Activated CD8-positive, alpha-beta T cell treated with anti-CD3 and anti-CD28 coated beads for 36 hours (primary cell): ENCODE measurements at regions not wholly inside any gene's neighbourhood (a gene's known extent, or its start where the extent isn't known, plus 50 kb on each side); places are given as distances from the start of the nearest gene placed in this dataset.

ENCODE experiments used
- ATAC-seq: fragments of 200-7000 bp; cut with Tn5 transposase; one replicate; pipeline ENCODE4 v1.10.0; 2021; ENCODE audit warnings: mild to moderate bottlenecking, moderate library complexity
- CTCF ChIA-PET: fragments of 350-600 bp; sonication (Branson Sonifier 250); formaldehyde crosslinking; loops from one replicate; lab custom pipeline; 2021; ENCODE audit warnings: antibody characterized with exemption; lab: Charles Lee
- POLR2A ChIA-PET: fragments of 350-600 bp; sonication (Branson Sonifier 250); formaldehyde crosslinking; loops from one replicate; lab custom pipeline; 2021; ENCODE audit warnings: antibody characterized with exemption; lab: Charles Lee
- DNase-seq: peaks from one replicate; pipeline ENCODE4 v3.0.0-alpha.2; 2020
- H3K27ac Mint-ChIP-seq: one replicate; pipeline ENCODE4 v1.8.0; 2021; ENCODE audit warnings: mild to moderate bottlenecking, mixed read lengths
- H3K27me3 Mint-ChIP-seq: one replicate; pipeline ENCODE4 v1.8.0; 2021; ENCODE audit warnings: mixed read lengths
- H3K36me3 Mint-ChIP-seq: one replicate; pipeline ENCODE4 v1.8.0; 2021; ENCODE audit warnings: low read depth, mixed read lengths
- H3K4me1 Mint-ChIP-seq: one replicate; pipeline ENCODE4 v1.8.0; 2021; ENCODE audit warnings: low read depth, mixed read lengths
- H3K4me3 Mint-ChIP-seq: one replicate; pipeline ENCODE4 v1.8.0; 2021; ENCODE audit warnings: mild to moderate bottlenecking, moderate library complexity, mixed read lengths
- H3K9me3 Mint-ChIP-seq: one replicate; pipeline ENCODE4 v1.8.0; 2021; ENCODE audit warnings: mixed read lengths
- CTCF ChIP-seq: fragments of 200-600 bp; IDR thresholded peaks from one replicate; pipeline ENCODE4 v1.8.0; 2022; ENCODE audit warnings: antibody characterized with exemption, mild to moderate bottlenecking
- intact Hi-C: fragments of 100-400 bp; cut with micrococcal nuclease; formaldehyde crosslinking; loops from one replicate; pipeline ENCODE4 v1.10.0; 2022

DNA sequence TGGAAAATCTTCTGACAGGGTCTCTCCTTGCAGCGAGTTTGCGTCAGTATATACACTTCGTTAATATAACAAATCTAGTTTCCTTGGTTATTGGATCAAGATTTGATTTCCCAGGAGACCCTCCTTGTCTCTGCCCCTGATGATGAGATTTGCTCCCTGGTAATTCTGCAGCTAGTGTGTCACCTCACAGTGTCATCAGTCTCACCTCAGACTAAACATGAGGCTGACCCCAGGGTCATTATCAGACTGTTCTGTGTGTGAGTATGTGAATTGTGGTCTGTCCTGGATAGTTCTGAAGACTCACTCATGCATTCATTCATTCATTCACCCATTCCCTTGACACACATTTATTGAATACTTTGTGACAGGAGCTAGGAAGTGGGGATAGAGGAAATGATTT, 138.4 kb upstream of the CTTNBP2 start:
- Mint-ChIP-seq H3K36me3 (no peaks in the 10 kb centered on the region), H3K4me1 (no peaks in the 10 kb centered on the region), H3K9me3 (peaks cover 1% of the 10 kb centered on the region), H3K4me3 (no peak overlapping the region), H3K27me3 (no peaks in the 10 kb centered on the region), H3K27ac (no peak overlapping the region)
- DNase-seq (no peak), ATAC-seq (no peak)
- ChIA-PET CTCF (no interaction called here), POLR2A (no interaction called here)
- TF ChIP-seq CTCF: no peak
- intact Hi-C loops: no loop called here

DNA sequence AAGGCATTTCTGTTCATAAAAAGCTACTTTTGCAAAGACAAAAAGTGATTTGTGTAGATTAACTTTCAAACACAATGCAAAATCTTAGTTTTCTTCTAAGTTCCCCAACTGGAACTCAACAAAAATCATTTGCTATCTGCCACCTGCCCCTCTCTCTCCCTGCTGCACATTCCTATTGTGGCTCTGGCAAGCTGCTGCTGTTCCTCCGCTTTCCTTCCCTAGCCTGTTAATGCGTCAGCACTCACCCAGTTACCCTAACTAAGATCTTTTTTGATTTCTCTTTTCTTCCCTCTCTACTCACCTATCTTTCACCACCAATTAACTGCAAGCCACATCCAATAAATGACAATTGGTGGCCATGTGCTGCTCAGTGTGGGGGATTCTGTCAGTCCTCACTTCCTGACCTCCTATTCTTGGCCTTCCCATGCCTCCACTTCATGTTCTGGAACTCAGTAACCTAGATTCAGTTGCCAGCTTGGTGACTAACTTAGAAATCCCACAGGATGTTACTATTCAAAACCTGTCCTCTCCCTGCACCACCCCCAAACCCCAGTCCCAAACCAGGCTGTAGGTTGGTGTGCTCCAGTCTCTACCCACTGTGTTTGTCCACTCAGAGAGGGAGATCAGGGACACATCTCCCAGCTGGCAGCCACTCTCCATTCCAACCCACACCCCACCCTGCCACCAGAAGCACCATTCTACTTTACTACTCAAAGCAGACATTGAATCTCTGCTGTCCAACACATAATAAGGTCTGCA, 140.2 kb upstream of the CTTNBP2 start:
- intact Hi-C loops: no loop called here
- no peak for DNase-seq
- POLR2A ChIA-PET: no interaction called here
- Mint-ChIP-seq H3K4me3 (no peak overlapping the region), H3K36me3 (no peaks in the 10 kb centered on the region), H3K27ac (no peak overlapping the region), H3K9me3 (peaks cover 10% of the 10 kb centered on the region), H3K27me3 (no peaks in the 10 kb centered on the region), H3K4me1 (no peaks in the 10 kb centered on the region)
- no peak for TF ChIP-seq CTCF
- ATAC-seq: no peak
- CTCF ChIA-PET: interaction anchor here (1.1 kb wide), 1 partner anchor 8 kb away, joined by 3 read pairs; no protein-coding TSS in a partner anchor

DNA sequence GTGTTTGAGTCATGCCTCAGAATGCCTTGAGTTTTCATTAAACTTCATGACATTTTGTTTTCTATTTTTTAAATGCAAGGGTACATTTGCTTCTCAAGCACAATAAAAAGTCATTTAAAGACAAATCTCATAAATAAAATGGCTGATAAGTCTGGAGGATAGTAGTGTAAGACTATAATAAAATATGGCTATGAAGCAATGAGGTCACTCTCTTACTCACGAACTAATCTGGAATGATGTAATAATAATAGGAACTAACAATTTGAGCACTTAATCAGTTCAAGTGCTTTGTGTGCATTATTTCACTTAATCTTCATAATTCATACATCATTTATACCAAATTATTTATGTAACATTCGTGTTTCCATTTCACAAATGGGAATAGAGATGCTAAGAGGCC, 149.3 kb upstream of the CTTNBP2 start:
- intact Hi-C loops: no loop called here
- H3K27ac Mint-ChIP-seq: no peak overlapping the region
- TF ChIP-seq CTCF: no peak
- POLR2A ChIA-PET: no interaction called here
- CTCF ChIA-PET: interaction anchor here (1.2 kb wide), 1 partner anchor 10 kb away, joined by 3 read pairs; no protein-coding TSS in a partner anchor
- DNase-seq (no peak), ATAC-seq (no peak)
- H3K36me3 Mint-ChIP-seq: no peaks in the 10 kb centered on the region
- no peaks in the 10 kb centered on the region for H3K27me3 Mint-ChIP-seq
- H3K9me3 Mint-ChIP-seq: peaks cover 7% of the 10 kb centered on the region
- no peak overlapping the region for H3K4me3 Mint-ChIP-seq
- no peaks in the 10 kb centered on the region for H3K4me1 Mint-ChIP-seq

GRCh38 chr7:118026791-118027190, 153.6 kb upstream of the CTTNBP2 start:
- Mint-ChIP-seq H3K27me3 (no peaks in the 10 kb centered on the region), H3K36me3 (no peaks in the 10 kb centered on the region), H3K9me3 (no peaks in the 10 kb centered on the region), H3K4me3 (no peak overlapping the region), H3K4me1 (no peaks in the 10 kb centered on the region), H3K27ac (no peak overlapping the region)
- intact Hi-C loops: no loop called here
- DNase-seq (no peak), ATAC-seq (no peak)
- POLR2A ChIA-PET: no interaction called here
- no peak for TF ChIP-seq CTCF
- CTCF ChIA-PET: no interaction called here

- H3K27me3 Mint-ChIP-seq: peaks cover under 1% of the 10 kb centered on the region
- ChIA-PET POLR2A (no interaction called here), CTCF (no interaction called here)
- TF ChIP-seq CTCF: no peak
- ATAC-seq (no peak), DNase-seq (no peak)
- no peaks in the 10 kb centered on the region for H3K9me3 Mint-ChIP-seq
- no peak overlapping the region for H3K27ac Mint-ChIP-seq
- intact Hi-C loops: no loop called here
- no peak overlapping the region for H3K4me3 Mint-ChIP-seq
- no peaks in the 10 kb centered on the region for H3K36me3 Mint-ChIP-seq
- H3K4me1 Mint-ChIP-seq: no peaks in the 10 kb centered on the region
These were observed 155.0 kb upstream of the CTTNBP2 start for GRCh38 chr7:118028226-118028625.
